Thymus (tissue), 11 donors: ENCODE measurements at regions not wholly inside any gene's neighbourhood (a gene's known extent, or its start where the extent isn't known, plus 50 kb on each side); places are given as distances from the start of the nearest gene placed in this dataset.

Source experiments
- DNase-seq, 9 donors: peaks; one replicate each; pipeline ENCODE4 v3.0.0-alpha.2; 2013; ENCODE audit warnings: low spot score in 9 of 9, low read depth in 6 of 9, missing footprints in 1 of 9
- H3K27ac ChIP-seq, 2 donors: one replicate each; pipeline ENCODE4 v1.5.1; 2013; ENCODE audit warnings: control low read depth in 1 of 2, low read depth in 1 of 2, low read length in 1 of 2, mild to moderate bottlenecking in 1 of 2, moderate library complexity in 1 of 2
- H3K27me3 ChIP-seq, 2 donors: one replicate each; pipeline ENCODE4 v1.5.1; 2013; ENCODE audit warnings: low read length in 1 of 2; ENCODE audit not compliant: control insufficient read depth in 2 of 2, insufficient read depth in 1 of 2
- H3K36me3 ChIP-seq, 2 donors: one replicate each; pipeline ENCODE4 v1.5.1; 2013; ENCODE audit warnings: low read length in 1 of 2, mild to moderate bottlenecking in 1 of 2, moderate library complexity in 1 of 2; ENCODE audit not compliant: control insufficient read depth in 2 of 2, insufficient read depth in 2 of 2
- H3K4me1 ChIP-seq, 2 donors: one replicate each; pipeline ENCODE4 v1.5.1; 2013; ENCODE audit warnings: low read length in 2 of 2; ENCODE audit not compliant: control insufficient read depth in 2 of 2, insufficient read depth in 2 of 2
- H3K4me3 ChIP-seq, 2 donors: one replicate each; pipeline ENCODE4 v1.5.1; 2013; ENCODE audit warnings: low read length in 2 of 2, control low read depth in 1 of 2, mild to moderate bottlenecking in 1 of 2
- H3K9me3 ChIP-seq, 2 donors: one replicate each; pipeline ENCODE4 v1.5.1; 2013; ENCODE audit warnings: low read length in 1 of 2, mild to moderate bottlenecking in 1 of 2; ENCODE audit not compliant: control insufficient read depth in 2 of 2, insufficient read depth in 1 of 2
- WGBS: extraction: QIAGEN DNeasy Blood & Tissue Kit; methylation state at CpG from one replicate; pipeline ENCODE4 v1.1.7; 2013; 5-methylcytosine and 5-hydroxymethylcytosine counted together
- donor health status: healthy.

- no peak for DNase-seq
- Histone ChIP-seq H3K27ac (no peak overlapping the region), H3K27me3 (no peaks in the 10 kb centered on the region), H3K9me3 (no peaks in the 10 kb centered on the region), H3K4me1 (no peaks in the 10 kb centered on the region), H3K36me3 (no peaks in the 10 kb centered on the region), H3K4me3 (no peak overlapping the region)
- 92% methylated on average over 1 of the region's 1 CpG for WGBS
Measured at GRCh38 chr1:188194916-188195315, 1366.2 kb downstream of the PLA2G4A start.

DNA sequence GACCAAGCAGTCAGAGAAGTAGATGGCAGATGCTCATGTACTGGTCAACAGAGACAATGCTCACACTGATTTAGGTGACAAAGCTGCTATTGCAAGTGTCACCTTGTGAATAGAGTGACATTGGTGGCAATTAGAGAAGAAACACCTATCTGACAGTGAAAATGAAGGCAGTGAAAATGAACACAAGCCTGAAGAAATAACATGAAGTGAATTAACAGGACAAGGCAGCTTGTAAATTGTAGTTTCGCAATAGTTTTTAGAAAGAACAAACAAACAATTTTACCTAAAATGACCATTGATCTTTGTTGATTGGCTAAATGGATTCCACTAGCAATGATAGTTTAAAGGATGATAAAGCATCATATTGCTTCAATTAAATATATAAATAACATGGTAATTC is 1389.5 kb downstream of the PLA2G4A start:
- 95% methylated on average over 1 of the region's 1 CpG for WGBS
- no peaks in the 10 kb centered on the region for H3K27me3 ChIP-seq
- no peaks in the 10 kb centered on the region for H3K9me3 ChIP-seq
- no peak overlapping the region for H3K27ac ChIP-seq
- no peak overlapping the region for H3K4me3 ChIP-seq
- no peaks in the 10 kb centered on the region for H3K4me1 ChIP-seq
- no peak for DNase-seq
- no peaks in the 10 kb centered on the region for H3K36me3 ChIP-seq

- no peak overlapping the region for H3K4me3 ChIP-seq
- 99% methylated on average over 1 of the region's 1 CpG for WGBS
- H3K27ac ChIP-seq, result no peak overlapping the region
- H3K27me3 ChIP-seq, result no peaks in the 10 kb centered on the region
- no peaks in the 10 kb centered on the region for H3K36me3 ChIP-seq
- no peaks in the 10 kb centered on the region for H3K4me1 ChIP-seq
- no peak for DNase-seq
- H3K9me3 ChIP-seq, result no peaks in the 10 kb centered on the region
Measured at GRCh38 chr1:188220051-188220450, 1391.3 kb downstream of the PLA2G4A start.

DNA sequence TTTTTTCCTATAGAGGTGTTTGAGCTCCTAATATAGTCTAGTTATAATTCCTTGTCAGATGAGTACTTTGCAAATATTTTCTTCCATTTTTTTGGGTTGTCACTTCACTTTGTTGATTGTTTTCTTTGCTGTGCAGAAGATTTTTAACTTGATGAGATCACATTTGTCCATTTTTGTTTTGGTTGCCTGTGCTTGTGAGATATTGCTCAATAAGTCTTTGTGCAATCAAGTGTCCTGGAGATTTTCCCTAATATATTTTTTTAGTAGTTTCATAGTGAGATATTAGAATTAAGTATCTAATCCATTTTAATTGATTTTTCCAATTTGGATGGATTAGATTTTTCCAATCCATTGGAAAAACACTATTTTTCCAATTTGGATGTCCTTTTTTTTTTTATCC is 1395.5 kb downstream of the PLA2G4A start:
- H3K36me3 ChIP-seq, result no peaks in the 10 kb centered on the region
- DNase-seq, result no peak
- H3K4me3 ChIP-seq, result no peak overlapping the region
- no peaks in the 10 kb centered on the region for H3K27me3 ChIP-seq
- no peaks in the 10 kb centered on the region for H3K4me1 ChIP-seq
- no peaks in the 10 kb centered on the region for H3K9me3 ChIP-seq
- H3K27ac ChIP-seq, result no peak overlapping the region

DNA sequence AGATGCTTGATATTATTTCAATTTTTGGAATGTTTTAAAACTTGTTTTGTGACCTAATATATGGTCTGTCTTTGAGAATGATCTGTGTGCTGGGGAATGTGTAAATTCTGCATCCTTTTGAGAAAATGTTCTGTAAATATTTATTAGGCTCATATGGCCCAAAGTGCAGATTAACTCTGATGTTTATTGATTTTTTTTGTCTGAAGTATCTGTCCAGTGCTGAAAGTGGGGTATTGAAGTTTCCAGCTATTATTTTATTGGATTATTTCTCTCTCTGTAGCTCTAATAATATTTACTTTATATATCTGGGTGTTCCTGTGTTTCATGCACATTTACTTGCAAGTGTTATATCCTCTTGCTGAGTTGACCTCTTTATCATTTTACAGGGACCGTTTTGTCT is 1397.2 kb downstream of the PLA2G4A start:
- WGBS, result 96% methylated on average over 1 of the region's 1 CpG
- H3K4me1 ChIP-seq, result no peaks in the 10 kb centered on the region
- H3K36me3 ChIP-seq, result no peaks in the 10 kb centered on the region
- H3K27ac ChIP-seq, result no peak overlapping the region
- no peak for DNase-seq
- no peaks in the 10 kb centered on the region for H3K27me3 ChIP-seq
- no peaks in the 10 kb centered on the region for H3K9me3 ChIP-seq
- no peak overlapping the region for H3K4me3 ChIP-seq

- Histone ChIP-seq H3K4me3 (no peak overlapping the region), H3K36me3 (no peaks in the 10 kb centered on the region), H3K4me1 (no peaks in the 10 kb centered on the region), H3K27me3 (no peaks in the 10 kb centered on the region), H3K27ac (no peak overlapping the region), H3K9me3 (no peaks in the 10 kb centered on the region)
- DNase-seq, result no peak
Measured at GRCh38 chr1:188228623-188229022, 1399.9 kb downstream of the PLA2G4A start.

GRCh38 chr1:188237573-188238348 is 1409.0 kb downstream of the PLA2G4A start:
- no peak for DNase-seq
- H3K36me3 ChIP-seq, result no peaks in the 10 kb centered on the region
- H3K4me1 ChIP-seq, result no peaks in the 10 kb centered on the region
- WGBS, result 85% methylated on average over 2 of the region's 2 CpGs
- H3K27me3 ChIP-seq, result no peaks in the 10 kb centered on the region
- no peak overlapping the region for H3K27ac ChIP-seq
- H3K9me3 ChIP-seq, result no peaks in the 10 kb centered on the region
- no peak overlapping the region for H3K4me3 ChIP-seq

DNA sequence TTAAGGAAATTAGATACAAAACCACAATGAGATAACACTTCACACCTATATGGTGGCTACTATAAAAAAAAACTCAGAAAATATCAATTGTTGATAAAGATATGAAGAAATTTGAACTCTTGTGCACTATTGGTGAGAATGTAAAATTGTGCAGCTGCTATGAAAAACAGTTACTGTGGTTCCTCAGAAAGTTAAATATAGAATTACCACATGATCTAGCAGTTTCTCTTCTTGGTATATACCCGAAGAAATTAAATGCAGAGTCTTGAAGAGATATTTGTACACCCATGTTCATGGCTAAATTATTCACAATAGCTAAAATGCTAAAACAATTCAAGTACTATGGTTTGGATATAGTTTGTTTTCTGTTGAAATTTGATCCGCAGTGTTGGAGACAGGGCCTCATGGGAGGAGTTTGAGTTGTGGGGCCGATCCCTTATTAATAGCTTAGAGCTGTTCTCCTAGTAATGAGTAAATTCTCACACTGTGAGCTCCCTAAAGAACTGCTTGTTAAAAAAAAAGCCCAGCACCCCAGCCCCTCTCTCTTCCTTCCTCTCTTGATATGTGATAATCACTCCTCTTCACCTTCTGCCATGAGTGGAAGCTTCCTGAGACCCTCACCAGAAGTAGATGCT is 1412.1 kb downstream of the PLA2G4A start:
- no peak overlapping the region for H3K4me3 ChIP-seq
- H3K4me1 ChIP-seq, result no peaks in the 10 kb centered on the region
- 52% methylated on average over 3 of the region's 3 CpGs for WGBS
- H3K27me3 ChIP-seq, result no peaks in the 10 kb centered on the region
- no peaks in the 10 kb centered on the region for H3K9me3 ChIP-seq
- H3K27ac ChIP-seq, result no peak overlapping the region
- DNase-seq, result no peak
- no peaks in the 10 kb centered on the region for H3K36me3 ChIP-seq

- Histone ChIP-seq H3K4me1 (no peaks in the 10 kb centered on the region), H3K9me3 (no peaks in the 10 kb centered on the region), H3K27me3 (no peaks in the 10 kb centered on the region), H3K36me3 (no peaks in the 10 kb centered on the region), H3K4me3 (no peak overlapping the region), H3K27ac (no peak overlapping the region)
- DNase-seq, result no peak
- WGBS, result 93% methylated on average over 4 of the region's 4 CpGs
Measured at GRCh38 chr1:188241629-188242028, 1412.9 kb downstream of the PLA2G4A start.
